ENCODE measurements at regions not wholly inside any gene's neighbourhood (a gene's known extent, or its start where the extent isn't known, plus 50 kb on each side); places are given as distances from the start of the nearest gene placed in this dataset.

GRCh38 chr2:80856227-80856626 lies 551.7 kb upstream of the LRRTM1 start:
- no peaks in the 10 kb centered on the region for H3K4me1 Mint-ChIP-seq
- no peak for DNase-seq
- H3K36me3 Mint-ChIP-seq (ENCODE audit: low read depth), result no peaks in the 10 kb centered on the region
- no peak overlapping the region for H3K27ac Mint-ChIP-seq
- H3K9me3 ChIP-seq (ENCODE audit: control insufficient read depth, low read length, poor library complexity, severe bottlenecking), result no peaks in the 10 kb centered on the region
- ATAC-seq, result no peak
- H3K27me3 Mint-ChIP-seq, result no peaks in the 10 kb centered on the region
- no peak overlapping the region for H3K4me3 Mint-ChIP-seq

- Mint-ChIP-seq H3K4me1 (no peaks in the 10 kb centered on the region), H3K27me3 (no peaks in the 10 kb centered on the region), H3K4me3 (no peak overlapping the region), H3K27ac (no peak overlapping the region), H3K36me3 (ENCODE audit: low read depth) (no peaks in the 10 kb centered on the region)
- DNase-seq, result no peak
- H3K9me3 ChIP-seq (ENCODE audit: control insufficient read depth, low read length, poor library complexity, severe bottlenecking), result no peaks in the 10 kb centered on the region
- no peak for ATAC-seq
Measured at GRCh38 chr2:80854831-80855230, 550.3 kb upstream of the LRRTM1 start.

GRCh38 chr2:80852808-80853139 lies 548.2 kb upstream of the LRRTM1 start:
- DNase-seq (no peak), ATAC-seq (no peak)
- Mint-ChIP-seq H3K27ac (no peak overlapping the region), H3K36me3 (ENCODE audit: low read depth) (no peaks in the 10 kb centered on the region), H3K4me3 (no peak overlapping the region), H3K4me1 (no peaks in the 10 kb centered on the region), H3K27me3 (no peaks in the 10 kb centered on the region)
- H3K9me3 ChIP-seq (ENCODE audit: control insufficient read depth, low read length, poor library complexity, severe bottlenecking), result no peaks in the 10 kb centered on the region

GRCh38 chr2:80852079-80852807 lies 547.7 kb upstream of the LRRTM1 start:
- no peak for ATAC-seq
- no peak overlapping the region for H3K27ac Mint-ChIP-seq
- H3K27me3 Mint-ChIP-seq, result no peaks in the 10 kb centered on the region
- H3K9me3 ChIP-seq (ENCODE audit: control insufficient read depth, low read length, poor library complexity, severe bottlenecking), result no peaks in the 10 kb centered on the region
- H3K4me1 Mint-ChIP-seq, result no peaks in the 10 kb centered on the region
- no peak overlapping the region for H3K4me3 Mint-ChIP-seq
- DNase-seq, result no peak
- no peaks in the 10 kb centered on the region for H3K36me3 Mint-ChIP-seq (ENCODE audit: low read depth)

DNA sequence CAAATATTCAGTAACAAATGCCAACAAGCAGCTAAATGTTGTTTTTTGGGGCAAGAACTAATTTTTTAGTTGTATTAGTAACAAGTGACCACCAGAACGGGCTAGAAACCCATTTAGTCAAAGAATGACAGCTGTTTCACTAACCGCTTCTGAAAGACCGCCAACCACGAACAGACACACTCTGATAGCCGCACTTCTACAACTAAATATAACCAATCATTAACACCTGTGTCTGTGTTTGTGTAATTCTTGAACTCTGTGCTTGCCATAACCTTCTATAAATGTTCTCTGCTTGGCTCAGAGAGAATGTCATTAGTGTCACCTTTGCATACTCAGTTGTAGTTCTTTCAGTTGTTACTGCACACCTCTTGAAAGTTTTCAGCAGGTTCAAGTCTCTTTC lies 526.3 kb upstream of the LRRTM1 start:
- Mint-ChIP-seq H3K36me3 (ENCODE audit: low read depth) (no peaks in the 10 kb centered on the region), H3K27ac (no peak overlapping the region), H3K4me3 (no peak overlapping the region), H3K4me1 (no peaks in the 10 kb centered on the region), H3K27me3 (no peaks in the 10 kb centered on the region)
- no peaks in the 10 kb centered on the region for H3K9me3 ChIP-seq (ENCODE audit: control insufficient read depth, low read length, poor library complexity, severe bottlenecking)
- no peak for ATAC-seq
- no peak for DNase-seq

GRCh38 chr2:80822999-80823398 lies 518.4 kb upstream of the LRRTM1 start:
- H3K9me3 ChIP-seq (ENCODE audit: control insufficient read depth, low read length, poor library complexity, severe bottlenecking), result no peaks in the 10 kb centered on the region
- Mint-ChIP-seq H3K4me1 (no peaks in the 10 kb centered on the region), H3K27ac (no peak overlapping the region), H3K27me3 (no peaks in the 10 kb centered on the region), H3K4me3 (no peak overlapping the region), H3K36me3 (ENCODE audit: low read depth) (no peaks in the 10 kb centered on the region)
- ATAC-seq (no peak), DNase-seq (no peak)

GRCh38 chr2:80815259-80815658 lies 510.7 kb upstream of the LRRTM1 start:
- H3K27me3 Mint-ChIP-seq, result no peaks in the 10 kb centered on the region
- no peak overlapping the region for H3K27ac Mint-ChIP-seq
- H3K4me1 Mint-ChIP-seq, result no peaks in the 10 kb centered on the region
- ATAC-seq (no peak), DNase-seq (no peak)
- no peak overlapping the region for H3K4me3 Mint-ChIP-seq
- no peaks in the 10 kb centered on the region for H3K9me3 ChIP-seq (ENCODE audit: control insufficient read depth, low read length, poor library complexity, severe bottlenecking)
- no peaks in the 10 kb centered on the region for H3K36me3 Mint-ChIP-seq (ENCODE audit: low read depth)

GRCh38 chr2:80786584-80786983 lies 482.0 kb upstream of the LRRTM1 start:
- Mint-ChIP-seq H3K4me3 (no peak overlapping the region), H3K27me3 (no peaks in the 10 kb centered on the region), H3K4me1 (no peaks in the 10 kb centered on the region), H3K36me3 (ENCODE audit: low read depth) (no peaks in the 10 kb centered on the region), H3K27ac (no peak overlapping the region)
- no peaks in the 10 kb centered on the region for H3K9me3 ChIP-seq (ENCODE audit: control insufficient read depth, low read length, poor library complexity, severe bottlenecking)
- ATAC-seq, result no peak
- no peak for DNase-seq

GRCh38 chr2:80778704-80779103 lies 474.2 kb upstream of the LRRTM1 start:
- no peaks in the 10 kb centered on the region for H3K36me3 Mint-ChIP-seq (ENCODE audit: low read depth)
- ATAC-seq (no peak), DNase-seq (no peak)
- no peaks in the 10 kb centered on the region for H3K27me3 Mint-ChIP-seq
- no peaks in the 10 kb centered on the region for H3K4me1 Mint-ChIP-seq
- no peak overlapping the region for H3K27ac Mint-ChIP-seq
- H3K9me3 ChIP-seq (ENCODE audit: control insufficient read depth, low read length, poor library complexity, severe bottlenecking), result no peaks in the 10 kb centered on the region
- no peak overlapping the region for H3K4me3 Mint-ChIP-seq

GRCh38 chr2:80748592-80748991 lies 444.0 kb upstream of the LRRTM1 start:
- Mint-ChIP-seq H3K4me1 (no peaks in the 10 kb centered on the region), H3K36me3 (ENCODE audit: low read depth) (no peaks in the 10 kb centered on the region), H3K27me3 (no peaks in the 10 kb centered on the region), H3K27ac (no peak overlapping the region), H3K4me3 (no peak overlapping the region)
- ATAC-seq (no peak), DNase-seq (no peak)
- no peaks in the 10 kb centered on the region for H3K9me3 ChIP-seq (ENCODE audit: control insufficient read depth, low read length, poor library complexity, severe bottlenecking)

GRCh38 chr2:80737047-80737446 lies 432.5 kb upstream of the LRRTM1 start:
- Mint-ChIP-seq H3K27me3 (no peaks in the 10 kb centered on the region), H3K4me3 (no peak overlapping the region), H3K27ac (no peak overlapping the region), H3K36me3 (ENCODE audit: low read depth) (no peaks in the 10 kb centered on the region), H3K4me1 (no peaks in the 10 kb centered on the region)
- ATAC-seq (no peak), DNase-seq (no peak)
- H3K9me3 ChIP-seq (ENCODE audit: control insufficient read depth, low read length, poor library complexity, severe bottlenecking), result no peaks in the 10 kb centered on the region

GRCh38 chr2:80725001-80725400 lies 420.4 kb upstream of the LRRTM1 start:
- no peak for DNase-seq
- no peaks in the 10 kb centered on the region for H3K4me1 Mint-ChIP-seq
- H3K36me3 Mint-ChIP-seq (ENCODE audit: low read depth), result no peaks in the 10 kb centered on the region
- no peak overlapping the region for H3K4me3 Mint-ChIP-seq
- ATAC-seq, result no peak
- no peak overlapping the region for H3K27ac Mint-ChIP-seq
- no peaks in the 10 kb centered on the region for H3K27me3 Mint-ChIP-seq
- no peaks in the 10 kb centered on the region for H3K9me3 ChIP-seq (ENCODE audit: control insufficient read depth, low read length, poor library complexity, severe bottlenecking)

- ATAC-seq, result no peak
Measured at GRCh38 chr2:80722803-80723202, 418.3 kb upstream of the LRRTM1 start.

GRCh38 chr2:80719607-80720006 lies 415.1 kb upstream of the LRRTM1 start:
- no peak for ATAC-seq

More at GRCh38 chr2:80722803-80723202, 418.3 kb upstream of the LRRTM1 start:
- no peak for DNase-seq
- no peak overlapping the region for H3K4me3 Mint-ChIP-seq
- H3K27ac Mint-ChIP-seq, result no peak overlapping the region
- H3K36me3 Mint-ChIP-seq (ENCODE audit: low read depth), result no peaks in the 10 kb centered on the region
- no peaks in the 10 kb centered on the region for H3K9me3 ChIP-seq (ENCODE audit: control insufficient read depth, low read length, poor library complexity, severe bottlenecking)
- no peaks in the 10 kb centered on the region for H3K27me3 Mint-ChIP-seq
- H3K4me1 Mint-ChIP-seq, result no peaks in the 10 kb centered on the region

More at GRCh38 chr2:80719607-80720006, 415.1 kb upstream of the LRRTM1 start:
- Mint-ChIP-seq H3K36me3 (ENCODE audit: low read depth) (no peaks in the 10 kb centered on the region), H3K27ac (no peak overlapping the region), H3K4me1 (no peaks in the 10 kb centered on the region), H3K4me3 (no peak overlapping the region), H3K27me3 (no peaks in the 10 kb centered on the region)
- no peaks in the 10 kb centered on the region for H3K9me3 ChIP-seq (ENCODE audit: control insufficient read depth, low read length, poor library complexity, severe bottlenecking)
- DNase-seq, result no peak
